Left colon (tissue), 2 donors: ENCODE measurements at regions not wholly inside any gene's neighbourhood (a gene's known extent, or its start where the extent isn't known, plus 50 kb on each side); places are given as distances from the start of the nearest gene placed in this dataset.
"Not testable (repeated sequence)": the region's sequence is repeated elsewhere in the genome, so short reads cannot be mapped to it uniquely, and the experiment has no call there.

Experiments used
- ATAC-seq: fragments of 200-7000 bp; cut with Tn5 transposase; one replicate; pipeline ENCODE4 v1.9.1; 2020; ENCODE audit warnings: mild to moderate bottlenecking, moderate library complexity
- DNase-seq, 2 donors: peaks; one replicate each; pipeline ENCODE4 v3.0.0-alpha.2; 2020
- intact Hi-C, 2 donors: fragments of 100-400 bp; cut with DNase I in 1 of 2; cut with micrococcal nuclease in 1 of 2; formaldehyde crosslinking; loops; one replicate each; pipeline versions ENCODE4 v1.11.2 to v1.14.0; 2022; cut with DNase I, micrococcal nuclease
- donor health status: DM: no; HTN: no; CAD: no.
- donor health status: DM: yes; HTN: yes; CAD: no.

GRCh38 chr10:118958559-118958958 lies 71.0 kb upstream of the NANOS1 start:
- intact Hi-C loops = no loop called here
- DNase-seq (no peak), ATAC-seq (no peak)

- intact Hi-C loops = no loop called here
- ATAC-seq = peak; percentile 37
- DNase-seq = peak in 1 of 2 donors; percentile 38
Observed at GRCh38 chr10:118958984-118959925, 70.3 kb upstream of the NANOS1 start.

- peak in 1 of 2 donors; percentile 35 for DNase-seq
- ATAC-seq = no peak
- intact Hi-C loops = no loop called here
Observed at GRCh38 chr10:118960157-118961090, 69.1 kb upstream of the NANOS1 start.

GRCh38 chr10:118961436-118961835 lies 68.1 kb upstream of the NANOS1 start:
- DNase-seq (no peak), ATAC-seq (no peak)
- intact Hi-C loops = no loop called here

- DNase-seq, intact Hi-C loops, ATAC-seq: not testable (repeated sequence)
Observed at GRCh38 chr10:118962331-118962868, 67.1 kb upstream of the NANOS1 start.

- intact Hi-C loops = no loop called here
- ATAC-seq (no peak), DNase-seq (no peak)
Observed at GRCh38 chr10:118963341-118963740, 66.2 kb upstream of the NANOS1 start.

GRCh38 chr10:118963933-118964332 lies 65.6 kb upstream of the NANOS1 start:
- DNase-seq = no peak
- intact Hi-C loops = no loop called here
- no peak for ATAC-seq

- DNase-seq, ATAC-seq, intact Hi-C loops: not testable (repeated sequence)
Observed at GRCh38 chr10:118964476-118964875, 65.0 kb upstream of the NANOS1 start.

- DNase-seq (no peak), ATAC-seq (no peak)
- intact Hi-C loops = no loop called here
Observed at GRCh38 chr10:118965096-118965495, 64.4 kb upstream of the NANOS1 start.

GRCh38 chr10:118965645-118966044 lies 63.9 kb upstream of the NANOS1 start:
- intact Hi-C loops = no loop called here
- no peak for DNase-seq
- ATAC-seq = no peak

- ATAC-seq (no peak), DNase-seq (no peak)
- intact Hi-C loops = no loop called here
Observed at GRCh38 chr10:118966076-118966849, 63.3 kb upstream of the NANOS1 start.

GRCh38 chr10:118966850-118967125 lies 62.7 kb upstream of the NANOS1 start:
- DNase-seq (no peak), ATAC-seq (no peak)
- intact Hi-C loops = no loop called here

GRCh38 chr10:118967160-118967559 lies 62.4 kb upstream of the NANOS1 start:
- intact Hi-C loops = no loop called here
- DNase-seq = no peak
- no peak for ATAC-seq

GRCh38 chr10:118968060-118968459 lies 61.5 kb upstream of the NANOS1 start:
- intact Hi-C loops = no loop called here
- DNase-seq (no peak), ATAC-seq (no peak)

GRCh38 chr10:118968482-118968881 lies 61.0 kb upstream of the NANOS1 start:
- ATAC-seq = no peak
- intact Hi-C loops = no loop called here
- DNase-seq = no peak

- DNase-seq (no peak), ATAC-seq (no peak)
- intact Hi-C loops = no loop called here
Observed at GRCh38 chr10:118969014-118969413, 60.5 kb upstream of the NANOS1 start.

- intact Hi-C loops = no loop called here
- DNase-seq = no peak
Observed at GRCh38 chr10:118970770-118971169, 58.7 kb upstream of the NANOS1 start.

GRCh38 chr10:118971187-118971586 lies 58.3 kb upstream of the NANOS1 start:
- intact Hi-C loops = no loop called here
- ATAC-seq = no peak

More at GRCh38 chr10:118970770-118971169, 58.7 kb upstream of the NANOS1 start:
- ATAC-seq = no peak

GRCh38 chr10:118971876-118972275 lies 57.6 kb upstream of the NANOS1 start:
- intact Hi-C loops = no loop called here
- no peak for DNase-seq
- ATAC-seq = no peak

More at GRCh38 chr10:118971187-118971586, 58.3 kb upstream of the NANOS1 start:
- DNase-seq = no peak
